ENCODE measurements at regions not wholly inside any gene's neighbourhood (a gene's known extent, or its start where the extent isn't known, plus 50 kb on each side); places are given as distances from the start of the nearest gene placed in this dataset.

- Mint-ChIP-seq H3K4me3 (ENCODE audit: unreplicated experiment) (no peak overlapping the region), H3K4me1 (ENCODE audit: low read depth, unreplicated experiment) (peaks cover 2% of the 10 kb centered on the region), H3K36me3 (ENCODE audit: unreplicated experiment) (peaks cover 26% of the 10 kb centered on the region), H3K27me3 (ENCODE audit: unreplicated experiment) (peaks cover 4% of the 10 kb centered on the region), H3K27ac (ENCODE audit: unreplicated experiment) (no peak overlapping the region), H3K9me3 (ENCODE audit: unreplicated experiment) (peaks cover 6% of the 10 kb centered on the region)
- no peak for TF ChIP-seq CTCF (IDR thresholded peaks at IDR 0.05; ENCODE audit: partially characterized antibody, unreplicated experiment)
- no peak for DNase-seq
Observed at GRCh38 chr7:98495200-98495955, 94.5 kb upstream of the BAIAP2L1 start.

GRCh38 chr7:98493030-98493778 lies 92.3 kb upstream of the BAIAP2L1 start:
- Mint-ChIP-seq H3K27me3 (ENCODE audit: unreplicated experiment) (peaks cover 4% of the 10 kb centered on the region), H3K36me3 (ENCODE audit: unreplicated experiment) (peaks cover 26% of the 10 kb centered on the region), H3K27ac (ENCODE audit: unreplicated experiment) (peak overlapping the region; percentile 15), H3K4me3 (ENCODE audit: unreplicated experiment) (no peak overlapping the region), H3K9me3 (ENCODE audit: unreplicated experiment) (peaks cover 6% of the 10 kb centered on the region), H3K4me1 (ENCODE audit: low read depth, unreplicated experiment) (peaks cover 2% of the 10 kb centered on the region)
- TF ChIP-seq CTCF (IDR thresholded peaks at IDR 0.05; ENCODE audit: partially characterized antibody, unreplicated experiment): no peak
- no peak for DNase-seq

- no peak overlapping the region for H3K4me3 Mint-ChIP-seq (ENCODE audit: unreplicated experiment)
- peaks cover 6% of the 10 kb centered on the region for H3K36me3 Mint-ChIP-seq (ENCODE audit: unreplicated experiment)
- peaks cover 4% of the 10 kb centered on the region for H3K4me1 Mint-ChIP-seq (ENCODE audit: low read depth, unreplicated experiment)
- no peak for DNase-seq
- H3K27me3 Mint-ChIP-seq (ENCODE audit: unreplicated experiment): peaks cover 5% of the 10 kb centered on the region
- no peak for TF ChIP-seq CTCF (IDR thresholded peaks at IDR 0.05; ENCODE audit: partially characterized antibody, unreplicated experiment)
- H3K27ac Mint-ChIP-seq (ENCODE audit: unreplicated experiment): no peak overlapping the region
- peaks cover 2% of the 10 kb centered on the region for H3K9me3 Mint-ChIP-seq (ENCODE audit: unreplicated experiment)
Observed at GRCh38 chr7:98488167-98488566, 87.3 kb upstream of the BAIAP2L1 start.

GRCh38 chr7:98483964-98484545 lies 83.2 kb upstream of the BAIAP2L1 start:
- Mint-ChIP-seq H3K4me3 (ENCODE audit: unreplicated experiment) (no peak overlapping the region), H3K36me3 (ENCODE audit: unreplicated experiment) (no peaks in the 10 kb centered on the region), H3K9me3 (ENCODE audit: unreplicated experiment) (peaks cover under 1% of the 10 kb centered on the region), H3K27ac (ENCODE audit: unreplicated experiment) (no peak overlapping the region), H3K27me3 (ENCODE audit: unreplicated experiment) (peaks cover 2% of the 10 kb centered on the region), H3K4me1 (ENCODE audit: low read depth, unreplicated experiment) (peaks cover 2% of the 10 kb centered on the region)
- TF ChIP-seq CTCF (IDR thresholded peaks at IDR 0.05; ENCODE audit: partially characterized antibody, unreplicated experiment): no peak
- peak; percentile 57 for DNase-seq

Data from glutamatergic neuron (in vitro differentiated cells).